ENCODE measurements at regions not wholly inside any gene's neighbourhood (a gene's known extent, or its start where the extent isn't known, plus 50 kb on each side); places are given as distances from the start of the nearest gene placed in this dataset.

GRCh38 chr6:164410017-164410416 lies 899.4 kb downstream of the C6orf118 start:
- TF ChIP-seq, protein P1, sequence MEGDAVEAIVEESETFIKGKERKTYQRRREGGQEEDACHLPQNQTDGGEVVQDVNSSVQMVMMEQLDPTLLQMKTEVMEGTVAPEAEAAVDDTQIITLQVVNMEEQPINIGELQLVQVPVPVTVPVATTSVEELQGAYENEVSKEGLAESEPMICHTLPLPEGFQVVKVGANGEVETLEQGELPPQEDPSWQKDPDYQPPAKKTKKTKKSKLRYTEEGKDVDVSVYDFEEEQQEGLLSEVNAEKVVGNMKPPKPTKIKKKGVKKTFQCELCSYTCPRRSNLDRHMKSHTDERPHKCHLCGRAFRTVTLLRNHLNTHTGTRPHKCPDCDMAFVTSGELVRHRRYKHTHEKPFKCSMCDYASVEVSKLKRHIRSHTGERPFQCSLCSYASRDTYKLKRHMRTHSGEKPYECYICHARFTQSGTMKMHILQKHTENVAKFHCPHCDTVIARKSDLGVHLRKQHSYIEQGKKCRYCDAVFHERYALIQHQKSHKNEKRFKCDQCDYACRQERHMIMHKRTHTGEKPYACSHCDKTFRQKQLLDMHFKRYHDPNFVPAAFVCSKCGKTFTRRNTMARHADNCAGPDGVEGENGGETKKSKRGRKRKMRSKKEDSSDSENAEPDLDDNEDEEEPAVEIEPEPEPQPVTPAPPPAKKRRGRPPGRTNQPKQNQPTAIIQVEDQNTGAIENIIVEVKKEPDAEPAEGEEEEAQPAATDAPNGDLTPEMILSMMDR (IDR thresholded peaks at IDR 0.05; ENCODE audit: low read depth, low read length), result no peak
- TF ChIP-seq EZH2phosphoT487 (IDR thresholded peaks at IDR 0.05; ENCODE audit: low read depth), result no peak
